GM23248 (cell line): ENCODE measurements at regions not wholly inside any gene's neighbourhood (a gene's known extent, or its start where the extent isn't known, plus 50 kb on each side); places are given as distances from the start of the nearest gene placed in this dataset.

ENCODE experiments used
- DNase-seq: peaks from one replicate; pipeline ENCODE4 v3.0.0-alpha.2; 2015
- H2AFZ ChIP-seq: fragments of 200-600 bp; sonication (generic); 2 replicates; pipeline ENCODE4 v1.6.1; 2016; ENCODE audit warnings: antibody characterized with exemption
- H3F3A ChIP-seq: fragments of 200-600 bp; sonication (generic); 2 replicates; pipeline ENCODE4 v1.6.1; 2016; ENCODE audit warnings: mild to moderate bottlenecking, antibody characterized with exemption, mixed run types; ENCODE audit not compliant: insufficient read depth
- H3K27ac ChIP-seq: fragments of 200-600 bp; sonication (generic); 2 replicates; pipeline ENCODE4 v1.5.1; 2016; ENCODE audit warnings: mild to moderate bottlenecking
- H3K27me3 ChIP-seq: fragments of 200-600 bp; sonication (generic); replicated peaks from 2 replicates; pipeline ENCODE4 v1.6.1; 2016; ENCODE audit warnings: mild to moderate bottlenecking; ENCODE audit not compliant: insufficient read depth
- H3K36me3 ChIP-seq: fragments of 200-600 bp; sonication (generic); 2 replicates; pipeline ENCODE4 v1.6.1; 2016; ENCODE audit warnings: low read depth, mild to moderate bottlenecking
- H3K4me1 ChIP-seq: fragments of 200-600 bp; sonication (generic); 2 replicates; pipeline ENCODE4 v1.6.1; 2016; ENCODE audit warnings: mild to moderate bottlenecking; ENCODE audit not compliant: insufficient read depth
- H3K4me2 ChIP-seq: fragments of 200-600 bp; sonication (generic); one replicate; pipeline ENCODE4 v1.6.1; 2016; ENCODE audit warnings: mild to moderate bottlenecking; ENCODE audit not compliant: unreplicated experiment
- H3K4me3 ChIP-seq: fragments of 200-600 bp; sonication (generic); 2 replicates; pipeline ENCODE4 v1.5.1; 2016; ENCODE audit warnings: mild to moderate bottlenecking
- H3K79me2 ChIP-seq: fragments of 200-600 bp; sonication (generic); 2 replicates; pipeline ENCODE4 v1.6.1; 2016; ENCODE audit warnings: mild to moderate bottlenecking; ENCODE audit not compliant: insufficient read depth
- H3K9ac ChIP-seq: fragments of 200-600 bp; sonication (generic); 2 replicates; pipeline ENCODE4 v1.6.1; 2016; ENCODE audit warnings: mild to moderate bottlenecking
- H3K9me2 ChIP-seq: fragments of 200-600 bp; sonication (generic); 2 replicates; pipeline ENCODE4 v1.6.1; 2016; ENCODE audit warnings: mixed run types, mild to moderate bottlenecking, moderate library complexity; ENCODE audit not compliant: insufficient read depth
- H3K9me3 ChIP-seq: fragments of 200-600 bp; sonication (generic); one replicate; pipeline ENCODE4 v1.6.1; 2017; ENCODE audit warnings: low read depth
- H4K20me1 ChIP-seq: fragments of 200-600 bp; sonication (generic); 2 replicates; pipeline ENCODE4 v1.6.0; 2016; ENCODE audit not compliant: insufficient read depth
- EZH2 ChIP-seq: fragments of 200-600 bp; sonication (generic); IDR thresholded peaks from 2 replicates; pipeline ENCODE4 v1.6.1; 2018; ENCODE audit warnings: antibody characterized with exemption, mild to moderate bottlenecking; ENCODE audit not compliant: insufficient read depth, poor library complexity, severe bottlenecking
- EZH2phosphoT487 ChIP-seq: fragments of 200-600 bp; sonication (generic); IDR thresholded peaks from 2 replicates; pipeline ENCODE4 v1.6.1; 2018; ENCODE audit warnings: antibody characterized with exemption, moderate library complexity, mild to moderate bottlenecking, low read depth; ENCODE audit not compliant: insufficient read depth
- WGBS, 2 experiments: methylation state at CpG; one replicate each; pipeline ENCODE4 v1.1.6; 2015 to 2017; ENCODE audit warnings: low lambda C conversion rate in 2 of 2, low coverage in 1 of 2; ENCODE audit errors: missing lambda C conversion rate in 2 of 2; 5-methylcytosine and 5-hydroxymethylcytosine counted together
- in situ Hi-C: fragments of 300-500 bp; cut with MboI; formaldehyde crosslinking; loops from 2 replicates; pipeline ENCODE4 v1.15.0; 2020

DNA sequence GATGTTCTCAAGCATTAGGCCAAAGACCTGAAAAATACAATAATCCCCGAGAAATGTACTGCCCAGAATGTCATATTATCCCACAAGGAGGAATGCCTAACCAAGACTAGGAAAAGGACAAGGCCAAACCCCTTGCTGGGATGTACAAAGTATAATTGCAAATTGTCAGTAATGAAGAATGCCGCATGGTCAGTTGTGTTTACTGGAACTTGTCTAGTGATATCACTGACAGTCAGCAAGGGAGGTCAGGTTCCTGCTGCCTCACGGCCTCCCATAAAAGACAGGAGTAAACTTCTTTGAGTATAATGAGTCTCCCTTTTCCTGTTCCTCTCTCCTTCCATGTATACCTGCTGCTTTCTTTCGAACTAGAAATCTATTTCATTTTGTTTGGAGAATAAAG is 222.8 kb downstream of the RHOU start:
- H3K36me3 ChIP-seq = no peaks in the 10 kb centered on the region
- H3K27me3 ChIP-seq = no peaks in the 10 kb centered on the region
- no peak overlapping the region for H3K9ac ChIP-seq
- H2AFZ ChIP-seq = no peak overlapping the region
- H3K9me2 ChIP-seq = no peaks in the 10 kb centered on the region
- no peaks in the 10 kb centered on the region for H3K4me1 ChIP-seq
- H3K9me3 ChIP-seq = no peaks in the 10 kb centered on the region
- peaks cover 5% of the 10 kb centered on the region; the same call in 1 of the 2 replicates for H3F3A ChIP-seq
- no peaks in the 10 kb centered on the region for H3K79me2 ChIP-seq
- no peak overlapping the region for H3K4me3 ChIP-seq
- DNase-seq = no peak
- H4K20me1 ChIP-seq = no peaks in the 10 kb centered on the region
- in situ Hi-C loops = no loop called here
- WGBS, 2 experiments = 77 to 82% methylated on average over 4 of the region's 4 CpGs
- H3K4me2 ChIP-seq = no peak overlapping the region
- no peak overlapping the region for H3K27ac ChIP-seq
- TF ChIP-seq EZH2phosphoT487 = no peak
- TF ChIP-seq EZH2 = no peak

DNA sequence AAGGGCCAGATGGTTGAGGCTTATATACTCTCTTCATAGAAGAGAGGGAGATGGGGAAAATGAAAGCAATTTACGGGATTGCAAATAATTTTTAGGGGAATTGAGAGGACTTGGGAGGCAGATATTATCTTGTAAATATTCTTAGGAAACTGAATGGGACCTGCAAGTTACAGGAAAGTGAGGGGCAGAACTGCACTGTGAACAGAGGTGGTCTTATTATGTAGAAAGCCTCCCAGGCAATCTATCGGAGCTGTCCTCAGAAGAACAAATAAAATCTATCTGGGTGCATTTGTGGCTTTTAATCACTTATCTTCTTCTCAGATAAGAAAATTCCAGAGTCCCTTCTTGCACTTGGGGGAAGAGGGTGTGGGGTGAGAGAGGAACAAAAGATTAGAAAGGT is 223.5 kb downstream of the RHOU start:
- Histone ChIP-seq H3K9ac (no peak overlapping the region), H3K4me2 (no peak overlapping the region), H3K79me2 (no peaks in the 10 kb centered on the region), H2AFZ (no peak overlapping the region), H3K27ac (no peak overlapping the region), H3K9me3 (no peaks in the 10 kb centered on the region), H4K20me1 (no peaks in the 10 kb centered on the region), H3K36me3 (no peaks in the 10 kb centered on the region), H3K27me3 (no peaks in the 10 kb centered on the region), H3K9me2 (no peaks in the 10 kb centered on the region), H3K4me3 (no peak overlapping the region), H3K4me1 (peaks cover 5% of the 10 kb centered on the region), H3F3A (peaks cover 10% of the 10 kb centered on the region)
- in situ Hi-C loops = no loop called here
- no peak for DNase-seq
- TF ChIP-seq EZH2 (no peak), EZH2phosphoT487 (no peak)
- 92 to 93% methylated on average over 2 of the region's 2 CpGs for WGBS, 2 experiments

GRCh38 chr1:228960705-228961104 is 225.4 kb downstream of the RHOU start:
- Histone ChIP-seq H3K27me3 (no peaks in the 10 kb centered on the region), H3K4me2 (no peak overlapping the region), H3K9ac (no peak overlapping the region), H3K9me2 (no peaks in the 10 kb centered on the region), H2AFZ (no peak overlapping the region), H3F3A (peaks cover 24% of the 10 kb centered on the region), H3K36me3 (no peaks in the 10 kb centered on the region), H3K4me1 (peaks cover 15% of the 10 kb centered on the region), H4K20me1 (no peaks in the 10 kb centered on the region), H3K27ac (no peak overlapping the region), H3K79me2 (no peaks in the 10 kb centered on the region), H3K9me3 (no peaks in the 10 kb centered on the region), H3K4me3 (no peak overlapping the region)
- in situ Hi-C loops = no loop called here
- DNase-seq = no peak
- no peak for TF ChIP-seq EZH2phosphoT487
- no peak for TF ChIP-seq EZH2
- 76 to 85% methylated on average over 5 of the region's 5 CpGs for WGBS, 2 experiments

DNA sequence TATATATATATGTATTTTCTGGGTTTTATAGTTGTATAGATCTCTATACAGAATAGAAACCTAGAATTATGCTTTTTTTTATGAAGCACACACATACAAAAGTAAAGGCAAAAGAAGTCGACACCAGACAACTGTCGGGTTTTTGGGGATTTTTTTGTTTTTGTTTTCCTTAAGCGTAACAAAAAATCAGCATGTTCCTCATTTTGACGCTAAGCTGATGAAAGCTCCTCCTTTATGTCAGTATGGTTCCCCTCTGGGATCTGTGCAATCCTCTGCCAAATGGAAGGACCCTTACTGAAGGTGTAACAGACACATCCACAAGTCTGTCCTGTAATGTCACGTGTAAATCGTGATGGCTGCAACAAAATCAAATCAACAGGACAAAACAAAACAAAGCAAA is 226.2 kb downstream of the RHOU start:
- Histone ChIP-seq H4K20me1 (no peaks in the 10 kb centered on the region), H3K27ac (no peak overlapping the region)

GRCh38 chr1:228963795-228964177 is 228.5 kb downstream of the RHOU start:
- H2AFZ ChIP-seq = peak overlapping the region; percentile 70
- no peaks in the 10 kb centered on the region for H4K20me1 ChIP-seq
- H3K4me1 ChIP-seq = peaks cover 15% of the 10 kb centered on the region
- H3K36me3 ChIP-seq = no peaks in the 10 kb centered on the region
- WGBS, 2 experiments = 79% methylated on average over 2 of the region's 2 CpGs
- H3K9ac ChIP-seq = no peak overlapping the region
- H3F3A ChIP-seq = peaks cover 24% of the 10 kb centered on the region
- DNase-seq = peak; percentile 56
- H3K4me2 ChIP-seq = peak overlapping the region; percentile 70
- in situ Hi-C loops = no loop called here
- no peaks in the 10 kb centered on the region for H3K27me3 ChIP-seq
- no peak overlapping the region; the same call in 1 of the 2 replicates for H3K4me3 ChIP-seq
- H3K9me2 ChIP-seq = no peaks in the 10 kb centered on the region
- no peak for TF ChIP-seq EZH2phosphoT487
- TF ChIP-seq EZH2 = no peak
- no peaks in the 10 kb centered on the region for H3K9me3 ChIP-seq
- H3K27ac ChIP-seq = peak overlapping the region; percentile 37
- no peaks in the 10 kb centered on the region for H3K79me2 ChIP-seq

More for the DNA sequence above, 226.2 kb downstream of the RHOU start:
- TF ChIP-seq EZH2phosphoT487 (no peak), EZH2 (no peak)
- peaks cover 24% of the 10 kb centered on the region for H3F3A ChIP-seq
- no peak overlapping the region for H3K4me2 ChIP-seq
- H2AFZ ChIP-seq = no peak overlapping the region
- no peaks in the 10 kb centered on the region for H3K9me3 ChIP-seq
- H3K36me3 ChIP-seq = no peaks in the 10 kb centered on the region
- no peak overlapping the region for H3K9ac ChIP-seq
- H3K27me3 ChIP-seq = no peaks in the 10 kb centered on the region
- no peaks in the 10 kb centered on the region for H3K79me2 ChIP-seq
- no peak overlapping the region for H3K4me3 ChIP-seq
- in situ Hi-C loops = no loop called here
- peaks cover 15% of the 10 kb centered on the region for H3K4me1 ChIP-seq
- no peaks in the 10 kb centered on the region for H3K9me2 ChIP-seq
- 83% methylated on average over 6 of the region's 6 CpGs for whole genome bisulfite sequencing, 2 experiments
- no peak for DNase-seq
